ENCODE measurements at regions not wholly inside any gene's neighbourhood (a gene's known extent, or its start where the extent isn't known, plus 50 kb on each side); places are given as distances from the start of the nearest gene placed in this dataset.
"Not testable (repeated sequence)": the region's sequence is repeated elsewhere in the genome, so short reads cannot be mapped to it uniquely, and the experiment has no call there.

DNA sequence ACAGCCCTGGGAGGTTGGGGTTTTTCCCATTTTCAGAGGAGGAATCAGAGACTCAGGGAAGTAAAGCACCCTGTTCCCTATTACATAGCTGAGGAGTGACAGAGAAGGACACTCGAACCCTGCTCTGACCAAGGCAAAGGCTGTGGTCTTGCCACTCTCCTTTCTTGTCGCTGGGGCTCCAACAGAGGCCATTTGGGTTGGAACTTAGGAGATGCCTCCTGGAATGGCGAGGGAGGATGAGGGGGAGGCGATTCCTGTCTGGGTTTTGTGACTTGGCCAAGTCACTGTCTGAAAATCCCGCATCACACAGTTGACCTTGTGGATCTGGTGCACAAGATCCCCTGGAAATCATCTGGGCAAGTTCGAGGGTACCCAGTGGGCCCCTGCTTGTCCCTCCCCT lies 64.0 kb upstream of the HAND1 start:
- no peak for DNase-seq

DNA sequence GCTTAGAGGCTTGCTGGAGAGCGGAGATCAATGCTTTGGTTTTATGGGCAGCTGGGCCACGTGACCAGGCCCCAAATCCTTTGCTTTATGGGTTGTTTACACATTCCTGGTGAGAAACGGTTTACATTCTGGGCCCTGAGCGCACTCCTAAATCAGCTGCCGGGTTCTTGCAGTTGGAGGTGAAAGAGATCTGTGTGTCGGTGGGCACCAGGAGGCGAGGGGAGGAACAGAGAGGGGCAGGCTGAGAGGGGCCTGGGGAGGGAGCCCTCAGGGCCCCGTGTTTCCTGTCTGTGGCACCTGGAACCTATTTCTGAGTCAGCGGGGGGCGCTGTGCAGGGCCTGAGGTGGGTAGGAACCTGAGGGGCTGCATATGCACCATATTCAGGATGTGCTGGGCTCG lies 63.5 kb upstream of the HAND1 start:
- no peak for DNase-seq

DNA sequence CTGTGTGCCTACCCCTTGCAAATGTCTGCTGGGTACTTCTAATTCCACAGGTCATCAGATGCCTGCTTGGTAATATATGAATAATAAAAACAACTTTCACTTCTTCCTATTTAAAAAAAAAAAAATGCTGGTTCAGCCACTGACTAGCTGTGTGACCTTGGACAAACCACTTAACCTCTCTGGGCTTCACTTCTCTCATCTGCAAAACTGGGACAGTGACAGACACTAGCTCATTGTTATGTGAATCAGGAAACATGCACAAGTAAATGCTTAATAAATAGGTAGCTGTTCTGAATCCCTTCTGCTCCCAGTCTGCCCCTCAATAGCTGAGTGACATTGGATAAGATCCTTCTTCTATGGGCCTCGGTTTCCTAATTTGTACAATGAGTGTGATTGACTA lies 62.6 kb upstream of the HAND1 start:
- no peak for DNase-seq

GRCh38 chr5:154538492-154538891 lies 60.5 kb upstream of the HAND1 start:
- no peak for DNase-seq

DNA sequence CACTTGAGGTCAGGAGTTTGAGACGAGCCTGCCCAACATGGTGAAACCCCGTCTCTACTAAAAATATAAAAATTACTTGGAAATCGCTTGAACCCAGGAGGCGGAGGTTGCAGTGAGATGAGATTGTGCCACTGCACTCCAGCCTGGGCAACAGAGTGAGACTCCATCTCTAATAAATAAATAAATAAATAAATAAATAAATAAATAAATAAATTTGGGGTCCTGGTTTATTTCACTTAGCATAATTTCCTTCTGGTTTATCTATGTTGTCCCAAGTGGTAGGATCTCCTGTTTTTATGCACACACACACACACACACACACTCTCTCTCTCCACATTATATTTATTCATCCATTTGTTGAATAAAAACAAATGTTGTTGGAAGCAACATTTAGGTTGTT lies 58.4 kb upstream of the HAND1 start:
- DNase-seq: not testable (repeated sequence)

GRCh38 chr5:154535535-154535934 lies 57.5 kb upstream of the HAND1 start:
- no peak for DNase-seq

GRCh38 chr5:154534457-154535050 lies 56.5 kb upstream of the HAND1 start:
- DNase-seq: no peak

GRCh38 chr5:154529282-154529681 lies 51.3 kb upstream of the HAND1 start:
- DNase-seq: no peak

DNA sequence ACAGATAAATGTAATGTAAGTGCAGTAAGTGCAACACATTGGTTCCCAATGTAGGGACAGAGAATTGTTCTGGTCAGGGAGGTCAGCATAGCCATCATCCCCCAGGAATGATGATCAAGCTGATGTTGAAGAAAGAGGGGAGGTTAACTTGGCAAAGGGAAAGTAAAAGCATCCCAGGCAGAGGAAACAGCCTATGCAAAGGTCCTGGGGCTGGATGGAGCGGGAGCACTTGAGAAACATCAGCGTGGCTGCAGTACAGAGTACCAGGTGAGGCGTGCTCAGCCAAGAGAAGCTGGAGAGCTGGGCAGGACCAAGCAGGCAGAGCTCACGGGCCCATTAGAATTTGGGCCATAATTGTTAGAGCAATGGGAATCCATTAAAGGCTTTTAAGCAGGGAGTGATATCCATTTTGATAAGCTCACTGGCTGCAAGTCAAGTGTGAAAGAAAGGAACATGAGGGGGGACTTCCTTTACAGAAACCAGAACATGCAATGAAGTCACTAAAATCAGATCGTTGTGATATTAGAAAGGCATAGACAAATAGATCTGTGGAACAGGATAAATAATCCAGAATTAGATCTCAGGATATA lies 50.1 kb upstream of the HAND1 start:
- no peak for DNase-seq
